HFF-Myc (cell line): ENCODE measurements at regions not wholly inside any gene's neighbourhood (a gene's known extent, or its start where the extent isn't known, plus 50 kb on each side); places are given as distances from the start of the nearest gene placed in this dataset.
A peak's percentile ranks its signal among the peaks of the same experiment; 100 is the strongest.

Experiments
- DNase-seq: peaks from one replicate; pipeline ENCODE4 v3.0.0-alpha.2; 2011; ENCODE audit warnings: low read depth; ENCODE audit errors: extremely low read depth
- H3K4me3 ChIP-seq: replicated peaks from 2 replicates; pipeline ENCODE4 v1.5.1; 2011; ENCODE audit warnings: low read depth, mild to moderate bottlenecking, control low read depth, low read length
- CTCF ChIP-seq: IDR thresholded peaks from 2 replicates; pipeline ENCODE4 v1.5.1; 2012; ENCODE audit warnings: mild to moderate bottlenecking, low read depth, low read length, control low read depth; ENCODE audit errors: missing control alignments

- no peak overlapping the region for H3K4me3 ChIP-seq
- DNase-seq, result no peak
- TF ChIP-seq CTCF, result no peak
These were observed 229.6 kb upstream of the HTR2A start for GRCh38 chr13:47126432-47126831.

- TF ChIP-seq CTCF, result no peak
- no peak for DNase-seq
- no peak overlapping the region for H3K4me3 ChIP-seq
These were observed 224.4 kb upstream of the HTR2A start for GRCh38 chr13:47121092-47121763.

GRCh38 chr13:47120282-47120681, 223.4 kb upstream of the HTR2A start:
- TF ChIP-seq CTCF, result no peak
- H3K4me3 ChIP-seq, result no peak overlapping the region
- DNase-seq, result no peak

- no peak for TF ChIP-seq CTCF
- no peak overlapping the region for H3K4me3 ChIP-seq
- no peak for DNase-seq
These were observed 222.9 kb upstream of the HTR2A start for GRCh38 chr13:47119575-47120235.

GRCh38 chr13:47117268-47117667, 220.4 kb upstream of the HTR2A start:
- H3K4me3 ChIP-seq, result no peak overlapping the region
- DNase-seq, result peak; percentile 14
- no peak for TF ChIP-seq CTCF

GRCh38 chr13:47114030-47114429, 217.2 kb upstream of the HTR2A start:
- no peak for TF ChIP-seq CTCF
- no peak overlapping the region for H3K4me3 ChIP-seq
- DNase-seq, result no peak
